Mesenchymal stem cell (in vitro differentiated cells and primary cell): ENCODE measurements at regions not wholly inside any gene's neighbourhood (a gene's known extent, or its start where the extent isn't known, plus 50 kb on each side); places are given as distances from the start of the nearest gene placed in this dataset.
A peak's percentile ranks its signal among the peaks of the same experiment; 100 is the strongest.

Experiments
- DNase-seq: peaks from one replicate; pipeline ENCODE4 v3.0.0-alpha.2; 2013
- H2AFZ ChIP-seq: one replicate; pipeline ENCODE4 v1.6.1; 2013; ENCODE audit warnings: low read depth, mild to moderate bottlenecking, control low read depth, inconsistent platforms, low read length, moderate library complexity
- H2AK5ac ChIP-seq: 2 replicates; pipeline ENCODE4 v1.6.1; 2013; ENCODE audit warnings: low read length, moderate library complexity, mild to moderate bottlenecking, inconsistent platforms; ENCODE audit not compliant: severe bottlenecking
- H2BK120ac ChIP-seq: one replicate; pipeline ENCODE4 v1.6.1; 2013; ENCODE audit warnings: low read depth, mild to moderate bottlenecking, inconsistent platforms, low read length, moderate library complexity
- H2BK12ac ChIP-seq, 2 experiments: one replicate each; pipeline ENCODE4 v1.6.1; 2013; ENCODE audit warnings: inconsistent platforms in 2 of 2, low read length in 2 of 2, mild to moderate bottlenecking in 2 of 2, moderate library complexity in 2 of 2, control low read depth in 1 of 2
- H2BK15ac ChIP-seq: one replicate; pipeline ENCODE4 v1.6.1; 2013; ENCODE audit warnings: mild to moderate bottlenecking, low read depth, inconsistent platforms; ENCODE audit not compliant: poor library complexity, severe bottlenecking
- H2BK5ac ChIP-seq: 2 replicates; pipeline ENCODE4 v1.6.1; 2013; ENCODE audit warnings: low read depth, mild to moderate bottlenecking, low read length, control low read depth, inconsistent platforms; ENCODE audit not compliant: poor library complexity, severe bottlenecking
- H3K14ac ChIP-seq, 2 experiments: one replicate each; pipeline ENCODE4 v1.6.1; 2013; ENCODE audit warnings: inconsistent platforms in 2 of 2, low read length in 2 of 2, control low read depth in 1 of 2, mild to moderate bottlenecking in 1 of 2, moderate library complexity in 1 of 2
- H3K18ac ChIP-seq, 2 experiments: one replicate each; pipeline ENCODE4 v1.6.1; 2013; ENCODE audit warnings: inconsistent platforms in 2 of 2, low read length in 2 of 2, control low read depth in 1 of 2, low read depth in 1 of 2, mild to moderate bottlenecking in 1 of 2
- H3K23ac ChIP-seq, 2 experiments: one replicate each; pipeline ENCODE4 v1.6.1; 2013; ENCODE audit warnings: inconsistent platforms in 2 of 2, low read length in 2 of 2, mild to moderate bottlenecking in 2 of 2, moderate library complexity in 2 of 2, control low read depth in 1 of 2
- H3K27ac ChIP-seq: 2 replicates; pipeline ENCODE4 v1.5.1; 2013; ENCODE audit warnings: mild to moderate bottlenecking, moderate library complexity, low read length, control low read depth, inconsistent platforms; ENCODE audit not compliant: poor library complexity, severe bottlenecking
- H3K27me3 ChIP-seq, 2 experiments: 2 replicates each; pipeline versions ENCODE4 v1.6.1 to v1.7.0; 2013; ENCODE audit warnings: low read length in 2 of 2, mild to moderate bottlenecking in 2 of 2, moderate library complexity in 2 of 2, control low read depth in 1 of 2, inconsistent platforms in 1 of 2; ENCODE audit not compliant: control insufficient read depth in 1 of 2, insufficient read depth in 1 of 2
- H3K36me3 ChIP-seq, 2 experiments: 2 replicates each; pipeline versions ENCODE4 v1.6.1 to v1.7.0; 2013; ENCODE audit warnings: low read length in 2 of 2, control low read depth in 1 of 2, inconsistent platforms in 1 of 2, low read depth in 1 of 2, mild to moderate bottlenecking in 1 of 2; ENCODE audit not compliant: insufficient read depth in 2 of 2, control insufficient read depth in 1 of 2
- H3K4ac ChIP-seq, 2 experiments: one replicate each; pipeline ENCODE4 v1.6.1; 2013; ENCODE audit warnings: inconsistent platforms in 2 of 2, low read length in 2 of 2, mild to moderate bottlenecking in 2 of 2, moderate library complexity in 2 of 2, control low read depth in 1 of 2, low read depth in 1 of 2
- H3K4me1 ChIP-seq: 2 replicates; pipeline ENCODE4 v1.6.1; 2013; ENCODE audit warnings: low read depth, low read length, control low read depth; ENCODE audit not compliant: control insufficient read depth, insufficient read depth
- H3K4me2 ChIP-seq: 2 replicates; pipeline ENCODE4 v1.6.1; 2013; ENCODE audit warnings: low read length, mild to moderate bottlenecking, inconsistent platforms; ENCODE audit not compliant: poor library complexity, severe bottlenecking
- H3K4me3 ChIP-seq, 2 experiments: 2 replicates each; pipeline versions ENCODE4 v1.5.1 to v1.7.0; 2013; ENCODE audit warnings: low read length in 2 of 2, mild to moderate bottlenecking in 2 of 2, control low read depth in 1 of 2, low read depth in 1 of 2; ENCODE audit not compliant: insufficient read depth in 1 of 2
- H3K79me1 ChIP-seq: replicated peaks from 2 replicates; pipeline ENCODE4 v1.6.1; 2013; ENCODE audit warnings: mild to moderate bottlenecking, control low read depth, low read length, inconsistent platforms; ENCODE audit not compliant: poor library complexity, severe bottlenecking
- H3K9ac ChIP-seq: 2 replicates; pipeline ENCODE4 v1.7.0; 2013; ENCODE audit warnings: mild to moderate bottlenecking, low read length, moderate library complexity
- H3K9me3 ChIP-seq: 2 replicates; pipeline ENCODE4 v1.7.0; 2013; ENCODE audit warnings: mild to moderate bottlenecking, low read length; ENCODE audit not compliant: control insufficient read depth
- H4K8ac ChIP-seq: one replicate; pipeline ENCODE4 v1.6.1; 2013; ENCODE audit warnings: inconsistent platforms, mild to moderate bottlenecking, low read length, moderate library complexity
- H4K91ac ChIP-seq: one replicate; pipeline ENCODE4 v1.6.1; 2013; ENCODE audit warnings: mild to moderate bottlenecking, low read length, inconsistent platforms
- WGBS: methylation state at CpG from one replicate; pipeline ENCODE4 v1.1.7; 2013; ENCODE audit warnings: mixed read lengths; 5-methylcytosine and 5-hydroxymethylcytosine counted together

GRCh38 chr2:160868891-160869290 lies 291.3 kb upstream of the TANK start:
- peak; percentile 80 for DNase-seq
- H3K9ac ChIP-seq, result peak overlapping the region; percentile 78
- H3K14ac ChIP-seq, result no peak overlapping the region
- no peaks in the 10 kb centered on the region for H3K36me3 ChIP-seq
- no peak overlapping the region for H2BK5ac ChIP-seq
- H3K27me3 ChIP-seq, result no peaks in the 10 kb centered on the region
- H4K8ac ChIP-seq, result no peak overlapping the region
- no peak overlapping the region for H3K4me3 ChIP-seq
- H3K27ac ChIP-seq, result no peak overlapping the region
- no peak overlapping the region for H2AFZ ChIP-seq
- peak overlapping the region in 1 of 2 experiments; percentile 89 for H3K4ac ChIP-seq
- WGBS, result 92% methylated on average over 1 of the region's 3 CpGs
- H2AK5ac ChIP-seq, result no peak overlapping the region
- no peaks in the 10 kb centered on the region for H3K79me1 ChIP-seq
- no peak overlapping the region for H2BK15ac ChIP-seq
- peak overlapping the region; percentile 56 to 78 for H3K18ac ChIP-seq
- H3K9me3 ChIP-seq, result no peaks in the 10 kb centered on the region
- no peak overlapping the region for H4K91ac ChIP-seq
- no peak overlapping the region for H3K23ac ChIP-seq
- peak overlapping the region in 1 of 2 experiments; percentile 86 for H2BK12ac ChIP-seq
- H3K4me2 ChIP-seq, result no peak overlapping the region
- H2BK120ac ChIP-seq, result peak overlapping the region; percentile 83
- no peaks in the 10 kb centered on the region for H3K4me1 ChIP-seq

- no peak overlapping the region for H2BK120ac ChIP-seq
- H3K4ac ChIP-seq, result no peak overlapping the region
- peak; percentile 86 for DNase-seq
- no peaks in the 10 kb centered on the region for H3K27me3 ChIP-seq
- H2BK15ac ChIP-seq, result no peak overlapping the region
- peak overlapping the region; percentile 78 for H3K9ac ChIP-seq
- H4K8ac ChIP-seq, result no peak overlapping the region
- H3K4me1 ChIP-seq, result no peaks in the 10 kb centered on the region
- no peak overlapping the region for H3K14ac ChIP-seq
- no peak overlapping the region for H4K91ac ChIP-seq
- WGBS, result 40% methylated on average over 1 of the region's 2 CpGs
- no peak overlapping the region for H2AK5ac ChIP-seq
- H2BK5ac ChIP-seq, result no peak overlapping the region
- H2BK12ac ChIP-seq, result no peak overlapping the region
- no peaks in the 10 kb centered on the region for H3K36me3 ChIP-seq
- H3K23ac ChIP-seq, result no peak overlapping the region
- no peaks in the 10 kb centered on the region for H3K79me1 ChIP-seq
- no peak overlapping the region for H2AFZ ChIP-seq
- no peak overlapping the region for H3K18ac ChIP-seq
- H3K9me3 ChIP-seq, result no peaks in the 10 kb centered on the region
- H3K27ac ChIP-seq, result no peak overlapping the region
- no peak overlapping the region for H3K4me3 ChIP-seq
- no peak overlapping the region for H3K4me2 ChIP-seq
Observed at GRCh38 chr2:160869411-160869810, 290.8 kb upstream of the TANK start.

- DNase-seq, result peak; percentile 37
- H3K4me3 ChIP-seq, result peak overlapping the region in 1 of 2 experiments; percentile 11
- no peaks in the 10 kb centered on the region for H3K27me3 ChIP-seq
- H3K9ac ChIP-seq, result peak overlapping the region; percentile 78
- H3K27ac ChIP-seq, result no peak overlapping the region
- H3K4me2 ChIP-seq, result no peak overlapping the region
- H2AK5ac ChIP-seq, result no peak overlapping the region
- H2BK12ac ChIP-seq, result peak overlapping the region in 1 of 2 experiments; percentile 54
- no peak overlapping the region for H3K18ac ChIP-seq
- peak overlapping the region; percentile 62 for H4K91ac ChIP-seq
- no peaks in the 10 kb centered on the region for H3K9me3 ChIP-seq
- H3K14ac ChIP-seq, result no peak overlapping the region
- WGBS, result 83% methylated on average over 5 of the region's 6 CpGs
- peak overlapping the region in 1 of 2 experiments; percentile 83 for H3K23ac ChIP-seq
- no peak overlapping the region for H2BK120ac ChIP-seq
- H2BK15ac ChIP-seq, result no peak overlapping the region
- peak overlapping the region in 1 of 2 experiments; percentile 49 for H3K4ac ChIP-seq
- no peak overlapping the region for H2BK5ac ChIP-seq
- no peaks in the 10 kb centered on the region for H3K79me1 ChIP-seq
- no peak overlapping the region for H4K8ac ChIP-seq
- H3K36me3 ChIP-seq, result no peaks in the 10 kb centered on the region
- no peak overlapping the region for H2AFZ ChIP-seq
- no peaks in the 10 kb centered on the region for H3K4me1 ChIP-seq
Observed at GRCh38 chr2:160870729-160871465, 289.3 kb upstream of the TANK start.

GRCh38 chr2:160871953-160872352 lies 288.3 kb upstream of the TANK start:
- H4K8ac ChIP-seq, result no peak overlapping the region
- WGBS, result 92% methylated on average over 7 of the region's 7 CpGs
- H3K18ac ChIP-seq, result peak overlapping the region in 1 of 2 experiments; percentile 66
- H3K14ac ChIP-seq, result no peak overlapping the region
- DNase-seq, result no peak
- H3K4me3 ChIP-seq, result no peak overlapping the region
- H3K27me3 ChIP-seq, result no peaks in the 10 kb centered on the region
- no peak overlapping the region for H2BK5ac ChIP-seq
- peak overlapping the region in 1 of 2 experiments; percentile 67 for H3K4ac ChIP-seq
- H3K9me3 ChIP-seq, result no peaks in the 10 kb centered on the region
- H4K91ac ChIP-seq, result no peak overlapping the region
- H3K23ac ChIP-seq, result no peak overlapping the region
- no peaks in the 10 kb centered on the region for H3K36me3 ChIP-seq
- peak overlapping the region; percentile 92 to 96 for H2BK12ac ChIP-seq
- H3K79me1 ChIP-seq, result no peaks in the 10 kb centered on the region
- no peak overlapping the region for H3K27ac ChIP-seq
- H3K4me1 ChIP-seq, result no peaks in the 10 kb centered on the region
- H2BK15ac ChIP-seq, result no peak overlapping the region
- no peak overlapping the region for H2AFZ ChIP-seq
- no peak overlapping the region for H2AK5ac ChIP-seq
- H3K9ac ChIP-seq, result no peak overlapping the region
- no peak overlapping the region for H2BK120ac ChIP-seq
- H3K4me2 ChIP-seq, result no peak overlapping the region
